ENCODE measurements at regions not wholly inside any gene's neighbourhood (a gene's known extent, or its start where the extent isn't known, plus 50 kb on each side); places are given as distances from the start of the nearest gene placed in this dataset.
"Not testable (repeated sequence)": the region's sequence is repeated elsewhere in the genome, so short reads cannot be mapped to it uniquely, and the experiment has no call there.

DNA sequence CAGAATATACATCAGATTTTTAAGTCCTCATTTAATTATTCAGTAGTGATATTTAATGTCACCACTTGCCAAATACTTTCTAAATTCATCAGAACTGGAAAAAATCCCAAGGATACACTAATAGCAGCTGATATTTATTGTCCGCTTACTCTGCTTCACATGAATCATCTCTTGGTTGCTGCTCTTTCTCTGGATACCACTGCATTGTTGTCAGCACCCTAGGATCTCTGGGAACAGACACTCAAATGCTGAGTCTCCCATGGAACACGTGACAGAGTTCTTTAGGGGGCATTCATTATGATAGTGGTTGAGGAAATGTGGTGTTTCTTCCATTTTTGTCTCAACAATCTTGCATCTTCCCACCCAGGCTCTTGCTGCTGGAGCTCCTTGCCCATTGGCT is 318.0 kb downstream of the RFPL4B start:
- DNase-seq = no peak

DNA sequence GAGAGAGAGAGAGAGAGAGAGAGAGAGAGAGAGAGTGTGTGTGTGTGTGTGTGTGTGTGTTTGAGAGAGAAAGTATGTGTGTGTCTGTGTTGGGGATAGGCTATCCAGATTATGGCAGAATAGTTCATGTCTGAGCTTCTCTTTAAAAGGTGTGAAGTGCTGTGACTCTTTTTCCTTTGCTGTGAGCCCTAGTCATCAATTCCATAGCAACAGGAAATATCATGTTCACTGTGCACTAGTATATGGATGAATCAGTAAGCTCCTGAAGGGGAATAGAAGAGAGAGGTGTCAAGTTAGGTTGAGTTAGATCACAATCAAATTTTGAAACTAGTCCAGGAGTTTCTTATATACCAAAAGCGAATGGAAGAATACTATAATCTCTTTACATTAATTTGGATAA is 318.7 kb downstream of the RFPL4B start:
- no peak for DNase-seq

DNA sequence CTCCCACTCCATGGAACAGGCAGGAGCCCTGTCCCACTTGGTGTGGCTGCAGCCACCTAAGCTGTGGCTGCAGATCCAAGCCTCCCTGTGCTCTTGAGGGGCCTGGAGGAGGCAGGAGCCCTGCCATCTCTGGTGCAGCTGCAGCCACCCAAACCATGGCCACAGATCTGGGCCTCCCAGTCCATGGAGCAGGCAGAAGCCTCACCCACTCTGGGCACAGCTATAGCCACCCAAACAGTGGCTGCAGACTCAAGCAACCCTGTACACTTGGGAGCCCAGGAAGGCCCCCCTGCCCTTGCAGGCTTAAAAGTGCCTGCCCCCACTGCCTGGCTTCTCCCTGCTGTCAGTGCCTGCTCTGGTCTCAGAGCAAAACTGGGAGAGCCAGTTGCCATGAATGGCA is 320.3 kb downstream of the RFPL4B start:
- no peak for DNase-seq

DNA sequence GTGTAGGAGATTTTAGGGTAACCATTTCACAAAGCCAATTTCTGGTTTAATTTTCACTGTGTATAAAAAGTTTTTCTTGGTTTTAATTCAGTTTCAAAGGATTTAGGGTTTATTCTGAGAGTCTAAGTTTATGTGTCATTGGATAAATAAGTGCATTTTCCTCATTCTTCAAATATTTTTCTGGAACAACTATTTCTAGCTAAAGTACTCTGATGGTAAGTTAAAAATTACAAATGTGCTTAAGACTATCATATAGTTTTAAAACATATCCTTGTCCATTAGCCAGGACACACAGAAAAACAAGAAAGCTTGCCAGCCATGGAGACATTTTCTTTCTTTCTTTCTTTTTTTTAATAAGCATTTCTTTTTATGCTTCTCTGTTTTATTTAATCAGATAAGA is 333.0 kb downstream of the RFPL4B start:
- no peak for DNase-seq

DNA sequence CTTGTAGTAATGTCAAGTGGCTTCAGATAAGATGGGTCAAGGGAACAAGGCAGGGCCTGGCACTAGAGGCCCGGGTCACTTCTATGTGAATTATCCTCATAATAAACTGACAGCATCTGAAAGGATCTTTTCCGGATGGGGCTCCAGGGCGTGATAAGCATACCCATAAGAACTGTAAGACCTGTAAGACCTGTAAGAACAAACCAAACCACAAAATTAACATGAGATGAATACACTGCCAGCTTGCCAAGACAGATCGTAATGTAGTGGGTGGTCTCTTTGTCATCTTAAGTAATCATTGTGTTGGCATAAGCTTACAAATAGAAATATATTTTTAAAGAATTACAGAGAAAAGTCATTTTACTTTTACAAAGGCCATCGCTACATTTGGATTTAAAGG is 334.9 kb downstream of the RFPL4B start:
- DNase-seq = no peak

DNA sequence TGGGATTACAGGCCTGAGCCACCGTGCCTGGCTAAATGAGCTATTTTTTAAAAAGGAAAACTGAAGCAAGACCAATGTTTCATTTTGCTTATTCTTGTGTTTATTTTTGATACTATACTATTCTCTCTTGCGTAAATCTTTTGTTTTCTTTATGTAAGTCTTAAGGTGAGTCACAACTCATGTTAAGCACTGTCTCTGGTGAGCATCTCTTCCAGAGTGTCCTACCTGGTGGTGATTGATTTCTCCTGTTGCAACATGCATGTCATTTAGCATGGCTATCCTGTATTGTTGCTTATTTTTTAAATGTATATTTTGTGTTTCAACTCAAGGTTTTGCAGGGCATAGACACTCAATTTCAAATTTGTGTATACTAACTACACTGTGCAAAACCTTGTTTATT is 336.0 kb downstream of the RFPL4B start:
- DNase-seq = no peak

DNA sequence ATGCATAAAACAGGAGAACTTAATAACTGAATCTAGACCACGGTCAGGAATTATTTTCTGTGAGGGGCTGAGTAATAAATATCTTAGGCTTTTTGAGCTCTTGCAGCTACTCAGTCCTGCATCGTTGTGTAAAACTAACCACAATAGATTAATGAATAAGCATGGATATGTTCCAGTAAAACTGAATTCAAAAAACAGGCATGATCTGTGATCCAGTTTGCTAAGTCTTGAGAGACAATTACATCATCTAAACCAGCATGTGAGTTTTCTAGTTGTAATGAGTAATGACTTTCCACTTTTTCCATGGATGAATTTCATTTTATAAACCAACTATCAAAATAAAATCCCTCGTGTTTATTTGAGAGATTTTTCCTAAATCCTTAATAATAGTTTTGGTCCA is 336.8 kb downstream of the RFPL4B start:
- no peak for DNase-seq

DNA sequence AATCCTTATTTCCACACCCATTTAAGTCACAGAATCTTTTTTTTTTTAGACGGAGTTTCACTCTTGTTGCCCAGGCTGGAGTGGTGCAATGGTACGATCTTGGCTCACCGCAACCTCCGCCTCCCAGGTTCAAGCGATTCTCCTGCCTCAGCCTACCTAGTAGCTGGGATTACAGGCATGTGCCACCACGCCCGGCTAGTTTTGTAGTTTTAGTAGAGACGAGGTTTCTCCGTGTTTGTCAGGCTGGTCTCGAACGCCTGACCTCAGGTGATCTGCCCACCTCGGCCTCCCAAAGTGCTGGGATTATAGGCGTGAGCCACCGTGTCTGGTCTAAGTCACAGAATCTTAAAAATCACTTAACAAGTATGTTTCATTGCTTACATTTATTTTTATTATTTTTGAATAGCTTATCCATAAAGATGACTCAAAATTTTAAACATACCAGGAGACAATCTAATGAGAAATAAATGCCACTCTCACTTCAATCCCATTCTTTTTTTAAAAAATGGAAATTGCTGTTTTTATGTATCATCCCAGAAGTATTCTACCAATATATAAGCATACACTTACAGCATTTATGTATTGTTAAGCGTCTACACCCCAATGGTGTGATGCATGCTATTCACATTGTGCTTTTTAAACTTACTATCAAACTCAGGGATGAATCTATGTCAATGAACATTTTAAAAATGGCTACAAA is 338.5 kb downstream of the RFPL4B start:
- not testable (repeated sequence) for DNase-seq

DNA sequence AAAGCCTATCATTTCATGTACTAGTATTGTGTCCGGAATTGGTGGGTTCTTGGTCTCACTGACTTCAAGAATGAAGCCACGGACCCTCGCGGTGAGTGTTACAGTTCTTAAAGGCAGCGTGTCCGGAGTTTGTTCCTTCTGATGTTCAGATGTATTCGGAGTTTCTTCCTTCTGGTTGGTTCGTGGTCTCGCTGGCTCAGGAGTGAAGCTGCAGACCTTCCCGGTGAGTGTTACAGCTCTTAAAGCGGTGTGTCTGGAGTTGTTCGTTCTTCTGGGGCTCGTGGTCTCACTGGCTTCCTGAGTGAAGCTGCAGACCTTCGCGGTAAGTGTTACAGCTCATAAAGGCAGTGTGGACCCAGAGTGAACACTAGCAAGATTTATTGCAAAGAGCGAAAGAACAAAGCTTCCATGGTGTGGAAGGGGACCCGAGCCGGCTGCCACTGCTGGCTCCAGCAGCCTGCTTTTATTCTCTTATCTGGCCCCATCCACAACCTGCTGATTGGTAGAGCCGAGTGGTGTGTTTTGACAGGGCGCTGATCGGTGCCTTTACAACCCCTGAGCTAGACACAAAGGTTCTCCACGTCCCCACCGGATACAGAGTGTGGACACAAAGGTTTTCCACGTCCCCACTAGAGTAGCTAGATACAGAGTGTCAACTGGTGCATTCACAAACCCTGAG is 341.5 kb downstream of the RFPL4B start:
- DNase-seq = not testable (repeated sequence)

DNA sequence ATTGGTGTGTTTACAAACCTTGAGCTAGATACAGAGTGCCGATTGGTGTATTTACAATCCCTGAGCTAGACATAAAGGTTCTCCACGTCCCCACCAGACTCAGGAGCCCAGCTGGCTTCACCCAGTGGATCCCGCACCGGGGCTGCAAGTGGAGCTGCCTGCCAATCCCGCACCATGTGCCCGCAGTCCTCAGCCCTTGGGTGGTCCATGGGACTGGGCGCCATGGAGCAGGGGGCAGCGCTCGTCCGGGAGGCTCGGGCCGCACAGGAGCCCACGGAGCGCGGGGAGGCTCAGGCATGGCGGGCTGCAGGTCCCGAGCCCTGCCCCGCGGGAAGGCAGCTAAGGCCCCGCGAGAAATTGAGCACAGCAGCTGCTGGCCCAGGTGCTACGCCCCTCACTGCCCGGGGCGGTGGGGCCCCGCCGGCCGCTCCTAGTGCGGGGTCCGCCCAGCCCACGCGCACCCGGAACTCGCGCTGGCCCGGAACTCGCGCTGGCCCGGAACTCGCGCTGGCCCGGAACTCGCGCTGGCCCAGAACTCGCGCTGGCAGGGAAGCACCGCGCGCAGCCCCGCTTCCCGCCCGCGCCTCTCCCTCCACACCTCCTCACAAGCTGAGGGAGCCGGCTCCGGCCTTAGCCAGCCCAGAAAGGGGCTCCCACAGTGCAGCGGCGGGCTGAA is 342.2 kb downstream of the RFPL4B start:
- DNase-seq = not testable (repeated sequence)

DNA sequence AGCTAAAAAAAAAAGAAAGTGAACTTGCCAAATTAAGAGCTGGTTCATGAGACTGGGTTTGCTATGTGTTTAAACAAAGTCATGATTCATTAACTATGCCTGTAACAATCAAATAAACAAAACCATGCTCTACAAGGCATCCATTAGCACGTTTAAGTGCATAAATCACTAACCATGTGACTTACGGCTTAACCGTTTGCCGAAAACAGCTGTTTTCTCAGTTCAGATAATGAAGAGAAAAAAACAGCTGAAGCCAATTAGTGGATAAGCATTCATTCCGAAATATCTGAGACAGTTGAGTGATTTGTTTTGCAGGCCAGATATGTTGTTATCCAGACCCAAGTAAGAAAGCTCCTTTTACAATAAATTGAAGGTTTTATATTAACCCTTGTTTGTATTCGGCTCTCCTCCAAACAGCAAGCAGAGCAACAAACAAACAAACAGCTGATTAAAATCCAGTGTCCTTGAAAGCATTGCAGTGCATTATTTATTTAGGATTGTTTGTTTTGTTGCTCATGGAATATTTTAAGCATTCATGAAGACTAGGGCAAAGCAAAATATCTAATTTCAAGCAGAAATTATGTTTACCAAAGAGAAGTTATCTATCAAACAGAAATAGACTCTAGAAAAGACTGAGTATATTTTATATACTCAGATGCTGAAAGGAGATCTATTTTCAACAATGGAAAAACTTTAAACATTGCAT is 343.5 kb downstream of the RFPL4B start:
- no peak for DNase-seq

DNA sequence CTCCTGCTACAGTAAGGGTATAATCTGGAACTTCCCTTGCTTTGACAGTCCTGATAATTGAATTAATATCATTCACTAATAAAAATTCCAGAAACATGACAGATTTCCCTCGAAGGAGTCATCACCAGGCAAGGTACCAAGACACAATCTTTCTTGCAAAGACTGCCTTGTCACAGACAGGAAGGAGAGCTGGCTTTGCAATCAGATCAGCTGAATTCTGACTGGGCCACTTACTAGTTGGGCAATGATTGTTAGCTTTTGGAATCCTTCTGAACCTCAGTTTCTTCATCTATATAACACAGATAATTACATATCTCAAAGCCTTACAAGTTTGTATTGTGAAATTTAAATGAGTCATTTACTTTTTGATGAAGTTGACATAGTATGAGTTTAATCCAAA is 344.2 kb downstream of the RFPL4B start:
- no peak for DNase-seq

DNA sequence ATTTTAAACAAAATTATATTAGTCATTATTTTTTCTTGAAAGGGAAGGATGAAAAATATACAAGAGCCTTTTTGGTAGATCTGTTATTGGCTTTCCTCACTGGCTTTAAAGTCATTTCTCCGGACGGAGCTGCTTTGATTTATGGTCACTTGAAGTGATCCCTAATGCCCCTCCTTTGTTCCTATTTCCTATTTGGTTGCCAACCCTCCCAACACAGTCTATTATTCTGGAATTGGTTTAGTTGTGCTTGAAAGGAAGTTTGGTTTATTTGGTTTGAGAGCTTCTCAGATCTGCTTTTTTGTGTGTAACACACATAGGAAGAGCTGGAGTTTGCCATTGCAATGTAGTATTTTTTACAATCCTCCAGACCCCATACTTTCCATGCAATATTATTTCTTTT is 347.9 kb downstream of the RFPL4B start:
- DNase-seq = peak; percentile 24

DNA sequence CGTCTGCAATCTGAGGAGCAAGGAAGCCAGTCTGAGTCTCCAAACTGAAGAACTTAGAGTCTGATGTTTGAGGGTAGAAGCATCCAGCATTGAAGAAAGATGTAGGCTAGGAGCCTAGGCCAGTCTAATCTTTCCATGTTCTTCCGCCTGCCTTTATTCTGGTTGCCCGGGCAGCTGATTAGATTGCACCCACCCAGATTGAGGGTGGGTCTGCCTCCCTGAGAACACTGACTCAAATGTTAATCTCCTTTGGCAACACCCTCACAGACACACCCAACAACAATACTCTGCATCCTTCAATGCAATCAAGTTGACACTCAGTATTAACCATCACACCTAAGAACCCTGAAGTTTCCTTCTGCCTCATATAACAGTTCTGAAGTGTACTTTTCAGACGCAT is 350.1 kb downstream of the RFPL4B start:
- DNase-seq = no peak

DNA sequence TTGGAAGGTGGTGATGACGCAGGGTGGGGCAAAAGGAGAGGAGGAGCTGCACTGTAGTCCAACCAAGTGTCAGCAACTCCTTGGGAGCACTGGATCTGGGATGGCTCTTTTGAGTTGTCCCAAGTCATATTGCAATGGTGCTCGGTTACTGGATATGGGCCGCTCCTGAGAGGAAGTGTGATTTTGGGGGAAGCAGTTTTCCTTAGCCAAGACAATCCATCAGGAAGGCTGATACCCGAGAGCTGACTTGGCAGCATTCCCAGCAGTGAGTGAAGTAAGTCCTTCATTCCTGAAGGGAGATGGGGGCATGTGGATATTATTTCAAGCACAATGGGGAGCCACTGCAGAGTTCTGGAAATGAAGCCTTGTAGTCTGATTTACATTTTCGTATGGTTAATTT is 354.1 kb downstream of the RFPL4B start:
- DNase-seq = no peak

DNA sequence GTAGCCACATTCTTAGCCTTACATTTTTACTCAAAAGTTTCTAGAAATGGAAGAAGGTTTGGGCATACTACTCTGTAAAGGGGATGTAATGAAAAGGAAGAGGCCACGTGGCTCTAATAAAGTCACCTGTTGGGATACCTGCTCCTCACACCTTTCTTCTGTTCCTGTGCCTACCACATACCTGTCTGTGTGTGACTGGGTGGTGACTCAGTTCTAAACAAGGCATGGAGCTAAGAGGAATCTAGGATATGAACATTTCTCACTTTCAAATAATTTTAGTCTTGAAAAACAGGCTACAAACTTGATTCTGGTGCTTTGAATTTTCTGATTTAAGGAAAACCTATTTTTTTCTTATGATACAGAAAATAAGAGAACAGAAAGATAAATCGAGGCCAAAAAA is 363.6 kb downstream of the RFPL4B start:
- DNase-seq = no peak

DNA sequence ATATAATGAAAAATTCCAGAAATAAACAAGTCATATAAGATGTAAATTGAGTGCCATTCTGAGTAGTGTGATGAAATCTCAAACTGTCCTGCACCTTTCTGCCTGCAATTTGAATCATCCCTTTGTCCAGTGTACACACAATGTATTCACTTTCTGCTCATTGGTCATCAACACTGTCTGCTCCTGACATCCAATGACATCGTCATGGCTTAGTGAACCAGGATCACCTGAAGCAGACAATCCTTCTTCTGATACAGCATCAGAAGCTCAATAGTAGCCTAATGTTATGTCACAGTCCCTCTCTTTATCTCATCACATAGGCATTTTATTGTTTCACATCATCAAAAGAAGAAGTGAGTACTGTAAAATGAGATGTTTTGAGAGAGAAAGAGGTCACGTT is 366.3 kb downstream of the RFPL4B start:
- no peak for DNase-seq

DNA sequence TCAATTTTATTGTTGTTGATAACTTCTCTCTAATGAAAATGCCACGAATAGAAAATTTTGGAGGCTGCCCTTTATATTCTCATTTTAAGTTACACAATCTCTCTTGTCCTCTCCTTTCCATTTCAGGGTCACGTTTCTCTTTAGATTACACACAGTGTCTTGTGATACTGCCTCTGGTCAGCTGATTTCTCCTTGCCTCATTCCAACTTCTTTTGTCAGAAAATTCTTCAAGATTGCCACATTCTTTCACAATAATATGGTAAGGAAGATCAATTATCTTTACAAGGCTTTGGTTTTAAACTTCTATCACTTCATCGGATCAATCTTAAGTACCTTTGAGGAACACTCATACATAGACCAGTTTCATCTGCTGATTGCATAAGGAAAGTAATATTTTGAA is 370.3 kb downstream of the RFPL4B start:
- DNase-seq = no peak

DNA sequence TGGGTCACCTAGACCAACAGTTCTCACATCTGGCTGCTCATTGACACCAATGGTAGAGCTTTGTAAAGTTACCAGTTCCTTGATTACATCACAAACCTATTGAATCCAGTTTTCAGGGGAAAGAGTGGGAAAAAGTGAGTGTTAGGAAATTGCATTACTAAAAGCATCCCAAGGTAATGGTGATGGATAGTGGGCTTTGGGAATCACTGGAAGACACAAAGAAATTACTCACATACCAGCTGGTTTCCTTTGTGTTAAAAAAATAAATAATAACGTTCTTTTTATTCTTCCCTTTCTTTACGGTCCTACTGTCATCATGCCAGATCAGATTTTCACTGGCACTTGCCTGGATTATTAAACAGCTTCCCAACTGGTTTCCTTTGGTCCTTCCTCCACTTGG is 370.7 kb downstream of the RFPL4B start:
- no peak for DNase-seq

DNA sequence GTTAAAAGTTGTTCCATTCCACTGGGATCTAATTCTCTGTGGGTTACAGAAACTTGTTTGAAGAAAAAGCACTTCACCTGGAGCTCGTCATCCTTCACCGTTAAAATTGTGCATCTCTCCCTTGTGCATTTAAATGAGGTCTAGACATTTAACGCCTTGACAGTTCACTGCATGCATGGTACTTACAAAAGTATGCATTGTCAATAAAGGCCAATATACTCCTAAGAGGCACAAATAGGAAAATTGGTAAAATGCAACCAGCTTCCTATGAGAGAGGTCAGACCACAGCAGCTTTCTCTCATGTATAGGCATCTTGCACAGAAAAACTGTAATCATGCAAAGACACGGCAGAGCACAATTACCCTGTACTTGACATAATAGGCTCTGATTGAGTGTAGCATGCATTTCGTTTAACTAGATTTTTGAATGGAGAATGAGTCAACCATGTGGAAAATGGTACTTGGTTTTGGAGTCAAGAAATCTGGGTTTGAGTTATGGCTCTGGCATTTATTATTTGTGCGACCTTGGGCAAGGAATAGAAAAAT is 378.5 kb downstream of the RFPL4B start:
- DNase-seq = peak; percentile 3

DNA sequence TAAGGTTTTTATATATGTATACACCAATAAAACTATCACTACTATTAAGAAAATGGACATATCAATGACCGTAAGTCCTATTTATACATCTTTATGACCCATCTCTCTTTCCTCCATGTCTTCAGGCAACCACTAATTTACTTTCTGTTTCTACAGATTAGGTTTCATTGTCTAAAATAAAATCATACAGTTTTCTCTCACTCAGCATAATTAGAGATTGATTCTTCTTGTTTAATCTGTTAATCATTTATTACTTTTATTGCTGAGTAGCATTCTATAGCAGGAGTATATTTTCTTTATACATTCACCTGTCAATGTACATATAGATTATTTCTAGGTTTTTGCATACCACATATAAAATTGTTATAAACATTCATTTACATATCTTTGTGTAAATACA is 388.0 kb downstream of the RFPL4B start:
- DNase-seq = no peak

DNA sequence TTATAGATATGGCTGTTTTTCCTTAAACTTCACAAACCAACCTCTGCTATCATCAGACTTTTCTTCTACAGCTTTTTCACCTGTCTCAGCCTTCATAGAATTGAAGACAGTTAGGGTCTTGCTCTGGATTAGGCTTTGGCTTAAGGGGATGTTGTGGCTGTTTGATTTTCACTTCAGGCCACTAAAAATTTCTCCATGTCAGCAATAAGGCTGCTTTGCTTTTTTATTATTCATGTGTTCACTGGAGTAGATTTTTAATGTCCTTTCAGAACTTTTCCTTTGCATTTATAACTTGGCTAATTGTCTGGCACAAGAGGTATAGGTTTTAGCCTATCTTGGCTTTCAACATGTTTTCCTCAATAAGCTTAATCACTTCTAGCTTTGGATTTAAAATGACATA is 392.6 kb downstream of the RFPL4B start:
- DNase-seq = no peak

DNA sequence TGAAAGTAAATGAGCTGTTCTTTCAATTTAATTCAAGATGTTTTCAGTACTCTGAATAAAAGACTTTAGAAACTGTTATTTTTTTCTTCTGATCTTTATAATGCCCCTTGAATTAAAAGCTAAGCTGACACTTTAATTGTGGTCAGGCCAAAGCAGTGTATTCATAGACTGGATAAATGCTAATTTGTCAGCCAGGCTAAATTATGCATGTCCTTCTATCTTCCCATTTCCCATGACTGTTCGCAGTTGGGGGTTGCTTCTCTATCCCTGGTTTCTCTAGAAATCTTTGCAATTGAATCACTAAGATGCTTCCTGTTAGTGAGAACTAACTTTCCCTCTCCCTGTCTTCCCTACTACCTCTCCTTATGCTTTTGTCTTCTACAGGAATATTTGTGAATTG is 396.2 kb downstream of the RFPL4B start:
- DNase-seq = no peak

DNA sequence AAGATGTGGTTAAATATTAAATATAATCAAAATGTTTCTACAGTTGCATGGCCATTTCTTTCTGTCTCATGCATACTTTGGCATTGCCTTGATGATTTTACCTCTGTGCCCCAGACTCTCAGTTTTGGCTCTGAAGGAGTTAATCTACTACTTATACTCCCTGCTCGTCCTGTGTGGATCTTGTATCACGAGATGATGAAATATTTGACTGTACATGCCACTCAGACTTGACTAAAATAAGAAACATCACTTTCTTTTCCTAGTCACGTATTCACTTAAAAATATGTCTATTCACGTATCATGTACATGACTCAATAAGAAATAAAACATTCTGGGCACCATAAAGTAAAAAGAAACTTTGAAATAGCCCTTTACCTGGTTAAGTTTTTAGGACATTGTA is 397.7 kb downstream of the RFPL4B start:
- DNase-seq = no peak

Data from NCI-H2227 treated with DMSO at 0.1 percent for 48 hours (cell line).